ENCODE measurements at regions not wholly inside any gene's neighbourhood (a gene's known extent, or its start where the extent isn't known, plus 50 kb on each side); places are given as distances from the start of the nearest gene placed in this dataset.

- no peaks in the 10 kb centered on the region for H4K20me1 ChIP-seq (replicated peaks; ENCODE audit: insufficient read depth)
- DNase-seq (ENCODE audit: low spot score) (no peak), ATAC-seq (no peak)
- Mint-ChIP-seq H3K27me3 (ENCODE audit: insufficient read depth, low read depth, poor library complexity) (no peaks in the 10 kb centered on the region), H3K4me1 (peaks cover 2% of the 10 kb centered on the region; the same call in 2 of the 3 replicates), H3K9me3 (no peaks in the 10 kb centered on the region), H3K36me3 (ENCODE audit: low read depth) (no peaks in the 10 kb centered on the region), H3K27ac (no peak overlapping the region), H3K4me3 (no peak overlapping the region)
- no peaks in the 10 kb centered on the region for H3K36me3 ChIP-seq (ENCODE audit: insufficient read depth)
- no peaks in the 10 kb centered on the region for H3K79me2 ChIP-seq (replicated peaks; ENCODE audit: insufficient read depth)
- TF ChIP-seq EZH2 (IDR thresholded peaks at IDR 0.05; ENCODE audit: low read depth, unreplicated experiment) (no peak), STAT1 (IDR thresholded peaks at IDR 0.05; ENCODE audit: unreplicated experiment) (no peak), CREB1 (CRISPR knock-in tag; IDR thresholded peaks at IDR 0.05; ENCODE audit: low read depth) (no peak), ZNF331 (CRISPR knock-in tag; IDR thresholded peaks at IDR 0.05; ENCODE audit: low read depth) (no peak), ETS1 (IDR thresholded peaks at IDR 0.05) (no peak), REST (IDR thresholded peaks at IDR 0.05; ENCODE audit: unreplicated experiment) (no peak), ZNF114 (CRISPR knock-in tag; IDR thresholded peaks at IDR 0.05) (no peak), JUNB (IDR thresholded peaks at IDR 0.05; ENCODE audit: unreplicated experiment) (no peak), NANOG (IDR thresholded peaks at IDR 0.05; ENCODE audit: borderline replicate concordance) (no peak), POLR2AphosphoS5 (IDR thresholded peaks at IDR 0.05; ENCODE audit: low read depth) (no peak), CTCF (conservative IDR thresholded peaks at IDR 0.05; ENCODE audit: low read depth in 2 of 2) (no peak), EZH2phosphoT487 (IDR thresholded peaks at IDR 0.05; ENCODE audit: unreplicated experiment) (no peak), ZNF462 (CRISPR knock-in tag; IDR thresholded peaks at IDR 0.05) (no peak)
- no peak overlapping the region for H3K27ac ChIP-seq (ENCODE audit: low read depth)
- no peaks in the 10 kb centered on the region for H3K4me1 ChIP-seq (ENCODE audit: insufficient read depth)
- no peak overlapping the region for H2AFZ ChIP-seq
- H3K9me2 ChIP-seq (ENCODE audit: insufficient read depth): no peaks in the 10 kb centered on the region
- H3F3A ChIP-seq (replicated peaks; ENCODE audit: low read depth): no peaks in the 10 kb centered on the region
- no peaks in the 10 kb centered on the region for H3K27me3 ChIP-seq (ENCODE audit: insufficient read depth)
- no peak overlapping the region for H3K4me2 ChIP-seq
- no peak overlapping the region for H3K4me3 ChIP-seq
Measured at GRCh38 chr3:94515983-94516382, 453.1 kb downstream of the NSUN3 start.

All from GM23338 (cell line).